ENCODE measurements at regions not wholly inside any gene's neighbourhood (a gene's known extent, or its start where the extent isn't known, plus 50 kb on each side); places are given as distances from the start of the nearest gene placed in this dataset.

DNA sequence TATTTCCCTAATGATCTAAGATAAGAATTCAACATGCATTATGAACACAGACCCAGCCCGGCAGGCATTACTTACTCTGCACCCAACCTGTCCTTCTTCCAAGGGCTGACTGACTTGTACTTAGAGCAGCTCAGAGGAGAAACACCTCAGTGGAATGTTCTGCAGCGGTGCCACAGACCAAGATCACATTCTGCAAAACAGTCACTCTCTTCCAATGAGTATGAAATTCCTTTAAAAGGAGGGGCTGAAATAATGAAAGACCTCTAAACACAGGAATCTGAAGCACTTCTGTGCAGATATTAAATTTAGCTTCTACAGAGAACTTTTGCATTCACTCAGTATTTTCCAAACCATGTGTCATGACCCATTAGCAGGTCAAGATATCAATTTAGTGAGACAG, 172.9 kb downstream of the ZDHHC21 start:
- Mint-ChIP-seq H3K9me3 (ENCODE audit: unreplicated experiment) (no peaks in the 10 kb centered on the region), H3K4me3 (ENCODE audit: unreplicated experiment) (no peak overlapping the region), H3K4me1 (ENCODE audit: insufficient read depth, unreplicated experiment) (no peaks in the 10 kb centered on the region), H3K27ac (ENCODE audit: low read depth, unreplicated experiment) (no peak overlapping the region), H3K36me3 (ENCODE audit: insufficient read depth, unreplicated experiment) (no peaks in the 10 kb centered on the region), H3K27me3 (ENCODE audit: insufficient read depth, unreplicated experiment) (peaks cover 27% of the 10 kb centered on the region)
- intact Hi-C loops (cut with micrococcal nuclease): no loop called here
- TF ChIP-seq, protein P1, sequence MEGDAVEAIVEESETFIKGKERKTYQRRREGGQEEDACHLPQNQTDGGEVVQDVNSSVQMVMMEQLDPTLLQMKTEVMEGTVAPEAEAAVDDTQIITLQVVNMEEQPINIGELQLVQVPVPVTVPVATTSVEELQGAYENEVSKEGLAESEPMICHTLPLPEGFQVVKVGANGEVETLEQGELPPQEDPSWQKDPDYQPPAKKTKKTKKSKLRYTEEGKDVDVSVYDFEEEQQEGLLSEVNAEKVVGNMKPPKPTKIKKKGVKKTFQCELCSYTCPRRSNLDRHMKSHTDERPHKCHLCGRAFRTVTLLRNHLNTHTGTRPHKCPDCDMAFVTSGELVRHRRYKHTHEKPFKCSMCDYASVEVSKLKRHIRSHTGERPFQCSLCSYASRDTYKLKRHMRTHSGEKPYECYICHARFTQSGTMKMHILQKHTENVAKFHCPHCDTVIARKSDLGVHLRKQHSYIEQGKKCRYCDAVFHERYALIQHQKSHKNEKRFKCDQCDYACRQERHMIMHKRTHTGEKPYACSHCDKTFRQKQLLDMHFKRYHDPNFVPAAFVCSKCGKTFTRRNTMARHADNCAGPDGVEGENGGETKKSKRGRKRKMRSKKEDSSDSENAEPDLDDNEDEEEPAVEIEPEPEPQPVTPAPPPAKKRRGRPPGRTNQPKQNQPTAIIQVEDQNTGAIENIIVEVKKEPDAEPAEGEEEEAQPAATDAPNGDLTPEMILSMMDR (IDR thresholded peaks at IDR 0.05; ENCODE audit: unreplicated experiment): no peak
- POLR2A ChIA-PET: no interaction called here
- no TSS peak for BruUV-seq (replicated peaks)
- no peak for DNase-seq (ENCODE audit: unreplicated experiment)
- CTCF ChIA-PET: interaction anchor here (0.5 kb wide), 1 partner anchor 18 kb away, joined by 4 read pairs; no protein-coding TSS in a partner anchor

DNA sequence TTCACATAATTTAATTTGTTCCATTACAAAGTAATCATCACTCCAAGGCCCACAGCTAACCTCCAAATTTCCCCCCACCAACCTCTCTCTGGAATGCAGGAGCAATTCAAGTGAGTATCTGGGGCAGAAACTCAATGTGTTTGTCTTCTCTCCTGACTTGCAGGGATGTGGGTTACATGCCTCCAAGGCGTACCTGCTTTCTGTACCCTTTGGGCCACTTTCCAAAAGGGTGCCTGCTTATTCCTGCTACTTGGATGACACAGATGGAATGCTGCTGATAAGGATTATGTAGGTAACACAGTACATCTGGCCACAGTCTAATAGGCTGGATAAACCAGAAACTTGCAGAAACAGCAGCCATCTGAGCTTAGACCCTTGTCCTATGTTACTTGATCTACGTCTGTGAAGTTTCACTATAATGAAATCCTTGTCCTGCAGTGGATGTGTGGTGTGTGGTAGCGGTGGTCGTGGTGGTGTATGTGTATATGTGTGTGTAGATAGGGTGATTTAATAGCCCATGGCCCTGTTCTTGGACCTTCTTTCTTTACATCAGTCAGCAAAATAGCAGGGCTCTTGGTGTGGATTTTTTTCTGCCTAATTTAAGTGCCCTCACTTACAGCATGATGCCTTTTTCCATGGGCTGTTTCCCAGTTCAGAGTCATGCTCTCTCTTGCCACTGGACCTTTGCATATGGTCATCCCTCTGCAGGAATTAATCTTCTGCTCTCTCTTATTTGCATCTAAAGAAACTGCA, 175.9 kb downstream of the ZDHHC21 start:
- no peak overlapping the region for H3K4me3 Mint-ChIP-seq (ENCODE audit: unreplicated experiment)
- TF ChIP-seq, protein P1 (IDR thresholded peaks at IDR 0.05; ENCODE audit: unreplicated experiment): no peak
- intact Hi-C loops (cut with micrococcal nuclease): no loop called here
- CTCF ChIA-PET: interaction anchor here (0.7 kb wide), 1 partner anchor 47 kb away, joined by 4 read pairs; no protein-coding TSS in a partner anchor
- H3K4me1 Mint-ChIP-seq (ENCODE audit: insufficient read depth, unreplicated experiment): no peaks in the 10 kb centered on the region
- no peaks in the 10 kb centered on the region for H3K36me3 Mint-ChIP-seq (ENCODE audit: insufficient read depth, unreplicated experiment)
- no TSS peak for BruUV-seq (replicated peaks)
- POLR2A ChIA-PET: no interaction called here
- H3K27me3 Mint-ChIP-seq (ENCODE audit: insufficient read depth, unreplicated experiment): peaks cover 9% of the 10 kb centered on the region
- DNase-seq (ENCODE audit: unreplicated experiment): no peak
- no peak overlapping the region for H3K27ac Mint-ChIP-seq (ENCODE audit: low read depth, unreplicated experiment)
- H3K9me3 Mint-ChIP-seq (ENCODE audit: unreplicated experiment): no peaks in the 10 kb centered on the region

DNA sequence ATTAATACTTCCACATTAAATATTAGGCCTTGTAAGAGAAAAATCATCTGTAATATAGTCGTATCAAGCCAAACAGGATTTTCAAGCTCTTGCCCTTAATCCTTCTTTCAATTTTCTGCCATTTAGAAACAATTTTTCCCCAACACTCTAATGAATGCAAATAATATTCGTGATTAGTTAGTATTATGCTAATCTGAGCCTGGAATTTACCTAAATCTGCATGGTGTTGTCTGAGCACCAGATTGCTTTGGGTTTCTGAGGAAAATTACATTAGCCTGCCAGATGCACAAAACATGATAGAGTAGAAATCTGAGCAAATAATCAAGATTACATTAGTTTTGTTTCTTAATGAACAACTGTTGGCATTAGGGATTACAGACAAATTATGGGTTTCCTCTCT, 176.6 kb downstream of the ZDHHC21 start:
- Mint-ChIP-seq H3K4me3 (ENCODE audit: unreplicated experiment) (no peak overlapping the region), H3K27ac (ENCODE audit: low read depth, unreplicated experiment) (no peak overlapping the region), H3K27me3 (ENCODE audit: insufficient read depth, unreplicated experiment) (peaks cover 12% of the 10 kb centered on the region), H3K4me1 (ENCODE audit: insufficient read depth, unreplicated experiment) (no peaks in the 10 kb centered on the region), H3K36me3 (ENCODE audit: insufficient read depth, unreplicated experiment) (no peaks in the 10 kb centered on the region), H3K9me3 (ENCODE audit: unreplicated experiment) (no peaks in the 10 kb centered on the region)
- TF ChIP-seq, protein P1 (IDR thresholded peaks at IDR 0.05; ENCODE audit: unreplicated experiment): no peak
- ChIA-PET POLR2A (no interaction called here), CTCF (no interaction called here)
- no peak for DNase-seq (ENCODE audit: unreplicated experiment)
- intact Hi-C loops (cut with micrococcal nuclease): no loop called here
- BruUV-seq (replicated peaks): no TSS peak

DNA sequence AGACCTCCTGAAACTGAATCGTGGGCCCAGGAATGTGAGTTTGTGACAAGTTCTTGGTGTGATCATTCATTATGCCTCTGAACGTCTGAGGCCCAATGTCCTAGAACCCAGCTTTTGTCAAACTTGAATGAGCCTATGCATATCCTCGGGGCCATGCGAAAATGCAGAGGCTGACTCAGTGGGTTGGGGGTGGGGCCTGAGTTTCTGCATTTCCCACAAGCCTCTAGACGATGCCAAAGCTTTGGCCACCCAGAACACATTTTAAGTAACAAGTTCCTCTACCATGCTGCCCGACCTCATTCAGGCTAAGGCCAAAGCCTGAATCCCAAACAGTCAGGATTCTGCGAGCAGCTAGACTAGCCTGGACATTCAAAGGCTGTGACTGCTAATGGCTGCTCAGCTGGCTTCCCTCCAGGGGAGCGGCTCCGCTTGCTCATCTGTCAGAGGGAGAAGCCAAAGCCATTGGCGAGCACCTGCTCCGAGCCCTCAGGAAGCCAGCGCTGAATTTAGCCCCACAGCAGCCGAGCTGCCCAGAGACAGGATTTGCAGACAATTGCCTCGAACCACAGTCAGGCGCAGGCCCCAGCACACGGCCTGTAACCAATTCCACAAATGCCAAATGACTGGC, 177.5 kb downstream of the ZDHHC21 start:
- H3K36me3 Mint-ChIP-seq (ENCODE audit: insufficient read depth, unreplicated experiment): no peaks in the 10 kb centered on the region

More for the DNA sequence above, 177.5 kb downstream of the ZDHHC21 start:
- no TSS peak for BruUV-seq (replicated peaks)
- H3K4me3 Mint-ChIP-seq (ENCODE audit: unreplicated experiment): no peak overlapping the region
- ChIA-PET POLR2A (no interaction called here), CTCF (no interaction called here)
- no peak overlapping the region for H3K27ac Mint-ChIP-seq (ENCODE audit: low read depth, unreplicated experiment)
- intact Hi-C loops (cut with micrococcal nuclease): no loop called here
- H3K9me3 Mint-ChIP-seq (ENCODE audit: unreplicated experiment): no peaks in the 10 kb centered on the region
- no peaks in the 10 kb centered on the region for H3K4me1 Mint-ChIP-seq (ENCODE audit: insufficient read depth, unreplicated experiment)
- no peak for DNase-seq (ENCODE audit: unreplicated experiment)
- TF ChIP-seq, protein P1 (IDR thresholded peaks at IDR 0.05; ENCODE audit: unreplicated experiment): no peak
- peaks cover 12% of the 10 kb centered on the region for H3K27me3 Mint-ChIP-seq (ENCODE audit: insufficient read depth, unreplicated experiment)

Data from MCF 10A (cell line).